SK-N-SH treated with all-trans-retinoic acid at 6 μM for 48 hours (cell line): ENCODE measurements at regions not wholly inside any gene's neighbourhood (a gene's known extent, or its start where the extent isn't known, plus 50 kb on each side); places are given as distances from the start of the nearest gene placed in this dataset.

ENCODE experiments used
- SNAI2 ChIP-seq: fragments of 250-450 bp; sonication (Bioruptor Pico); IDR thresholded peaks from 2 replicates; pipeline ENCODE4 v1.5.0; 2020; ENCODE audit warnings: mild to moderate bottlenecking, moderate library complexity
- ZFP3 ChIP-seq: fragments of 250-450 bp; sonication (Bioruptor Pico); IDR thresholded peaks from 2 replicates; pipeline ENCODE4 v1.5.0; 2020; ENCODE audit warnings: mild to moderate bottlenecking, moderate library complexity
- ZFP30 ChIP-seq: fragments of 450-650 bp; formaldehyde crosslinking; IDR thresholded peaks from 2 replicates; pipeline ENCODE4 v1.5.0; 2022; ENCODE audit warnings: mild to moderate bottlenecking, moderate library complexity

- no peak for TF ChIP-seq ZFP30 (CRISPR knock-in tag)
- TF ChIP-seq SNAI2 (CRISPR knock-in tag): no peak
- TF ChIP-seq ZFP3 (CRISPR knock-in tag): no peak
These were observed 831.8 kb upstream of the HS3ST1 start for GRCh38 chr4:12260453-12260852.
